GM03348 (cell line): ENCODE measurements at regions not wholly inside any gene's neighbourhood (a gene's known extent, or its start where the extent isn't known, plus 50 kb on each side); places are given as distances from the start of the nearest gene placed in this dataset.

Experiments used
- DNase-seq: peaks from one replicate; pipeline ENCODE4 v3.0.0; 2012; ENCODE audit warnings: low spot score

DNA sequence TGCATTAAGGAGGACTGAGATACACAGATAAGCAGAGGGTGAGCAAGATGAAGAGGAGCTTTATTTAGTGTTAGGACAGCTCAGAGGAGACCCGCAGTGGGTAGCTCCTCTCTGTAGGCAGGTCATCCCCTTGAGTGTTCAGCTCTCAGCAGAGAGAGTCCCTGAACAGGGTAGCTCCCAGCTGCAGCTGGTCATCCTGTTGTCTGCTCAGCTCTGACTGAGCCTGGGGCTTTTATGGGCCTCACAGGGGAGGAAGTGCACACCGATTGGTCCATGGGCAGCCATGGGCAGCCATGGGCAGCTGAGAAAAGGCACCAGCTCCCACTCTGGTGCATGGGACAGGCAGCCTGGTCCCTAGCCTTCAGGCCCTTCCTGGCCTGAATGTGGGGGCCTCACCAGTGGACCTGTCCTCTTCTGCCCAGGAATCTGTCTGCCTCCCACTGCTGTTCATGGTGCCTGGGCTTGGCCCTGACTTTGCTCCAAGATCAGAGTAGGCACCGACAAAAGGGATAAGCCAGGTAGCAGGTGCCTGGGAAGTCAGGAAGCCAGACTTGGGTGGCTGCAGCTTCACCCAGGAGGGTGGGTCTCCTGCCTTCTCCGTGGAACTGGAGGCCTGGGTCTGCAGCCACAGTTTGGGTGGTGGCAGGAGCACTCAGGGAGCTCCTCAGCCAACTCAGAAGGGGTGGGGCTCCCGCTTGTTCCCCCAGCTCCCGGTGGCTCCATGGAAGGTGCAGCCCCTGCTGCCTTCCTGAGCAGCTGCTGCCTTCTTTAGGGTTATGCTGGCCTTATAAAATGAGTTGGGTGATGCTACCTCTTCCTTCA is 54.7 kb downstream of the MYEOV start:
- no peak for DNase-seq

DNA sequence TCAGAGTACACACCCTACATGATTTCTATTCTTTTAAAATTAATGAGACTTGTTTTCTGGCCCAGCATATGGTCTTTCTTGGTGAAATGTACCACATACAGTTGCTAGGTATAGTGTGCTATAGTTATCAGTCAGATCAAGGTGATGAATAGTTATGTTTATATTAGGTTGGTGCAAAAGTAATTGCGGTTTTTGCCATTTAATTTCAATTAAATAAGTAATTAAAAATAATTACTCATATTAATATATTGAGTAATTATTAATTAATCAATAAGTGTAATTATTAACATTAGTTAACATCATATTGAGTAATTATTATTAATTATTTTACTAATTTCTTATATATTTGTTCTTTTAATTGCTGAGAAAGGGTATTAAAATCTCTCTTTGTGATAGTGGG is 56.1 kb downstream of the MYEOV start:
- no peak for DNase-seq

DNA sequence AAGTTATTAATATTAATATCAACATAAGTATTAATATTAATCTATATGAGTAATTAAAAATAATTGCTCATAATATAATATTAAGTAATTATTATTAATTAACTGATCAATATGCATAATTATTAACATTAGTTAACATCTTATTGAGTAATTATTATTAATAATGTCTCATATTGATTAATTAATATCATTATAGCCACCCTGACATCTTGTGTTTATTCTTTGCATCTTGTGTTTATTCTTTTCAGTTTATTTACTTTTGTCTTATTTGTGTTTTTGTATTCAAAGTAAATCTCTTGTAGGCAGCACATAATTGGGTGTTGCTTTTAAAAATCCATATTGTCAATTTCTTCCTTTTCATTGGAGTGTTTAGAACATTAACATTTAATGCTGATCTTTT is 56.6 kb downstream of the MYEOV start:
- no peak for DNase-seq

DNA sequence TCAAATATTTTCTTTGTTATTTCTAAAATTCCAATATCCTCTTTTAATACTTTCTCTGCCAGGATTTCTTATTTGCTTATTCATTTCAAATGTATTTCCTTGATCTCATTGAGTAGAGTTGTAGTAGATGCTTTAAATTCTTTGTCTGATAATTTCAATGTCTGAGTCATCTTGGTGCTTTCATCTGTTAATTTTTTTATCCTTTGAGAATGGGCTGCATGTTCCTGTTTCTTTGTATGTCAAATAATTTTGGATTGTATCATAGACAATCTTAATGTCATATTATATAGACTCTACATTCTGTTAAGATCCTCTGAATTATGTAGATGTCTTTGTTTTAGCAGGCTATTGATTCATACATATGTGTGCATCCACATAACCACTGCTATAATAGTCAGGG is 57.5 kb downstream of the MYEOV start:
- peak; percentile 64 for DNase-seq

DNA sequence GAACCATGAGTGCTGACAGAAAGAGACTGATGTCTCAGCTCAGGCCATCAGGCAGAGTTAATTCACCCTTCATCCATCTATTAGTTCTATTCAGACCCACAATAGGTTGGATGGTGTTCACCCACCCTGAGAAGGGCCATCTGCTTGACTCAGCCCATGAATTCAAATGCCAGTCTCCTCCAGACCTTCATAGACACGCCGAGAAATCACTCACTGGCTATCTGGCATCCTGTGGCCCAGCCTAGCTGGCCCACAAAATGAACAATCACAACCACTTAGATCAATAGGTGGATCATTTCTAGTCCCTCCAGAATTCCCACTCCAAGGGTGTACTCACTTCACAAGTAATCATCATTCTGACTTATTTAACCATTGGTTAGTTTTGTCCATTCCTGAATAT is 58.2 kb downstream of the MYEOV start:
- no peak for DNase-seq

DNA sequence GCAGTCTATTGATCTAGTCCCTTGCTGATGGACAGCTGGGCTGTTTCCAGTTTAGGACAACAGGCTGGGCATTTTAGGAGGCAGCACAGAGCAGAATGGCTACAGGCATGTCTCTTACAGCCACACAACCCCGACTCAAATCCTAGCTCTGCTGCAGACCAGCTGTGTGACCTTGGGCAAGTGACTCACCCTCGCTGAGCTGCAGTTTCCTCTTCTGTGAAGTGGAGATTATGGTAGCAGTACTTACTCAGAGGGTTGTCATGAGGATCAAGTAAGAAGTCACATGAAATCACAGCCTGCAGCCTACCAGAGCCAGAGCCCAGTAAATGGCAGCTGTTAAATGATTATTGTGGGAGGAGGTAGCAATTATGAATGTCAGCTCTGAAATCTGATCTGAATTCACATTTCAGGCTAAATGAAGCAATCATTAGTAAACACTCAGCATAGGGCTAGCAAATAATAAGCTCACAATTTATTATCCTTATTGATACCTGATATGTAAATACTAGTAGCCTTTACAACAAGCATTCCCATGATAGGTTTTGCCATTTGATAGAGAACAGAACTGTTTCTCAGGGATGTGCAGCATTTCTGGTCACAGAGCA is 58.9 kb downstream of the MYEOV start:
- peak; percentile 74 for DNase-seq

DNA sequence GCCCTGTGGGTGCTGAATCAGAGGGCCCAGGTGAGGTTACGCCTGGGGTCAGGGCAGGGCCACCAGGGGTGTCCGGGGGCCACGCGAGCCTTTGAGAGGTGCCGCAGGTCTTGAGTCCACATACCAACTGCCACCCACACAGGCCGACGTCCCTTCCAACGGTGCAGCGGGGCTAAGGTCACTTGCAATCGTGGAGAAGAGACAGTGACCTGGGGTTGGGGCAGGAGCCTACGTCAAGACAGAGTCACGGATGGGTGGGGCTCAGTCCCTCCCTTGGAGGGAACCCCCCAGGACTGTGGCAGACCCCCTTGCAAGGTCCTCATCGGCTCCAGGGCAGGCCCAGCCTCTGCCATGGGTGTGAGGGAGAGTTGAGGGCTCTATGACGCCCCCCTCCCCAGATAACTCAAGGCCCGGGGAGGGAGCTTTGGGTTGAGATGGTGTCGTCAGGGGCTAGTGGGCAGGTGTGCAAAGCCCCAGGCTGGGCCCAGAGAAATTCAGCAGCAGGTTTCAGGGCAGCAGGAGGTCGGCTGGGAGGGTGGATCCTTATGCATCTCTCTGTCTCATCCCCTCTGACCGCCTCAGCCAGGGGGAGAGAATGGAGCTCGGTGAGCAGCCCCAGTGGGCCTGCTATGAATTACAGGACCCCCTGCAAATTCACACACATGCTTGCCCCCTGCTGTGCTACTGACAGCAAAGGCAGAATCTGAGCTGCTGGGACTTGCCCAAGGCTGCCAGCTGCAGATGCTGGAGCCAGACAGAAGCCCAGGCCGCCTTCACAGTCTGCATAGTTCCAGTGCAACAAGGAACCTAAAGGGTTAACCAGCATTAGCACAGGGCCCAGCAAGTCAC is 60.0 kb downstream of the MYEOV start:
- no peak for DNase-seq

DNA sequence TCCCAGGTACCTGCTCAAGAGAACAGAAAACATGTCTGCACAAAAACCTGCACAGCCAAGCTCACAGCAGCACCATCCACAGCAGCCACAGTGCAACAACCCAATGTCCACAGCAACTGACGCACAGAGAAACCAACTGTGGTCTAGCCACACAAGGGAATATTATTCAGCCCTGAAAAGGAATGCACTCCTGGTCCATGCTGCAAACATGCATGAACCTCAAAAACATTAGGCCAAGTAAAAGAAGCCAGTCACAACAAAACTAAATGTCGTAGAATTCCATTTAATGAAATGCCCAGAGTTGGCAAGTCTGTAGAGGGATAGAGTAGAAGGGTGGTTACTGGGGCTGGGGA is 60.6 kb downstream of the MYEOV start:
- DNase-seq, result no peak

DNA sequence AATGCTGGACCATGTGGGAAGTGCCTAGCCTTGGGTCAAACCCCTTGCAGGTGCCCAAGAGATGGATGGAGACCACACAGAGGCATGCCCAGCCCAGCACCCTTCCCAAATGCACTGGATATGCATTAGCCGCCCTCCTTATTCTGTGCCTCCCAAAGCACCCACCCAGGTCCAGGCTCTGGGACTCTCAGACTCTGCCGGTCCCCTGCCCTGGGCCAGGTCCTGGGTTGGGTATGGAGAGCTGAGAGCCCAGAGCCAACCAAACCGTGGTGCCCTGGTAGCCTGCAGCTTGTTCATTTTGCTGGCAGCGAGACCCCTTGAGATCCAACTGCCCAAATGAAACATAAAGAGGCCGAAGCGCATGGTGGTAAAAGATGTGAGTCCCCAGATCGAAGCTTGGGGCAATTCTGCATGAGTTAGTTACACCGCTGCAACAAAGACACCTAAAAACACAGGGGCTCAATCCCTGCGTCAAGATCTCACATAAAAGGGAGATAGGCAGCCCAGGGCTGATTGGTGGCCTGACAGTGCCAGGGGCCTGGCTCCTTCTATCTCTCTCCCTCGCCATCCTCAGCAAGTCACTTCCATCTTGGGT is 61.5 kb downstream of the MYEOV start:
- DNase-seq, result no peak

DNA sequence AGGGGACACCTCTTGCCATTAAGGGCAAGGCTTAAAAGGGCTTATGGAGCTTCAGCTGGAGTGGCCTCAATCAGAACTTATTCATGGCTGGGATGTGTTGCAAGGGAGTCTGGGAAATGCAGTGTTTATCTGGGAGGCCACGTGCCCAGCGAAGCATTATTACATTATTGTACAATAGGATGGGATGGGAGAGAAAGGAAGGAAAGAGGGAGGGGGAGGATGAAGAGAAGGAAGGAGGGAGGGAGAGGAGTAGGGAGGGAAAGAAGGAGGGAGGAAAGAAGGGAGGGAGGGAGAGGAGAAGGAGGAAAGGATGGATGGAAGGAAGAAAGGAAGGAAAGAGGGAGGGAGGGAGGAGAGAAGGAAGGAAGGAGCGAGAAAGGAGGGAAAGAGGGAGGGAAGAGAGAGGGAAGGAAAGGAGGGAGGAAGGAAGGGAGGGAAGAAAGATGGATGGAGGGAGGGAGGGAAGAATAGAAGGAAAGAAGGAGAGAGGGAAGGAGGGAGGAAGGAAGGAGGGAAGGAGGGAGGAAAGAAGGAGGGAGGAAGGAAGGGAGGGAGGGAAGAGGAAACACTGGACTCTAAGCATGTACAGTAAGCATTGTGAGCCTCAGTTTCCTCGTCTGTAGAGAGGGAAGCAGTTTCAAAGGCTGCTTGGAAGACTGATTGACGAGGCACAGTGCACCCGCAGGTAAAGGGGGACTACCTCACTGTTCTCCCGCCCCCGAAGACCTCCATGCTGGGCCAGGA is 62.2 kb downstream of the MYEOV start:
- no peak for DNase-seq

DNA sequence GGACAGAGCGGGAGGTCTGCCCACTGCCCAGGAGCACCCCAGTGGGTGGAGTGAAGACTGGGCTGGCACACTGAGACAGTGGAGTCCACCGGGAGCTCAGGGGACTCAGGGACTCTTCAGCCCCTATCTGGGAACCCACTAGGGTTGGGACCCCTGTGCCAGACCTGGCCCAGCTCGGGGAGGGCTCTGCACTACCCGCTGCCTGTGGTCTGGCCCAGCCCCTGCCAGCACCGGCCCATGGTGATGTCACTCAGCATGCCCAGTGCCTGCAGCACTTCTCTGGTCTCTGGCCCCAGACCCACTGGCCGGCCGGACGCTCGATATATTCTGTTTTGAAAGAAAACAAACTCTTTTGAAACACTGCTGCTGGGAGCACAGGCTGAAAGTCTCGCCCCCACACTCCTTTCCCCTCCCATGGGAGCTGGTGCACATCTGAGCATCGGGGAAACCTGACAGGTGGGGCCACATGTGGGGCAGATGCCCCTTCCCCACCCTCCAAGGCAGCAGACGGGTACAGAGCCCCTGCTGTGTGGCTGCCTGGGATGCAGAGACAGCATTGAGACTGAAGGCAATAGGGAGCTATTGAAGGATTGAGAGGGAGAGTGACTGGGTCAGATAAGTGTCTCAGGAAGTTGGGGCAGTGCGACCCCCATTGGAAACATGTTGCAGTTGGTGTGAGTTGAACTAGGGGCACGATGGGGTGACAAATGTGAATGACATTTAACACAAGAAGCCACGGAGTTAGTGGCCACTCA is 62.9 kb downstream of the MYEOV start:
- DNase-seq, result no peak

DNA sequence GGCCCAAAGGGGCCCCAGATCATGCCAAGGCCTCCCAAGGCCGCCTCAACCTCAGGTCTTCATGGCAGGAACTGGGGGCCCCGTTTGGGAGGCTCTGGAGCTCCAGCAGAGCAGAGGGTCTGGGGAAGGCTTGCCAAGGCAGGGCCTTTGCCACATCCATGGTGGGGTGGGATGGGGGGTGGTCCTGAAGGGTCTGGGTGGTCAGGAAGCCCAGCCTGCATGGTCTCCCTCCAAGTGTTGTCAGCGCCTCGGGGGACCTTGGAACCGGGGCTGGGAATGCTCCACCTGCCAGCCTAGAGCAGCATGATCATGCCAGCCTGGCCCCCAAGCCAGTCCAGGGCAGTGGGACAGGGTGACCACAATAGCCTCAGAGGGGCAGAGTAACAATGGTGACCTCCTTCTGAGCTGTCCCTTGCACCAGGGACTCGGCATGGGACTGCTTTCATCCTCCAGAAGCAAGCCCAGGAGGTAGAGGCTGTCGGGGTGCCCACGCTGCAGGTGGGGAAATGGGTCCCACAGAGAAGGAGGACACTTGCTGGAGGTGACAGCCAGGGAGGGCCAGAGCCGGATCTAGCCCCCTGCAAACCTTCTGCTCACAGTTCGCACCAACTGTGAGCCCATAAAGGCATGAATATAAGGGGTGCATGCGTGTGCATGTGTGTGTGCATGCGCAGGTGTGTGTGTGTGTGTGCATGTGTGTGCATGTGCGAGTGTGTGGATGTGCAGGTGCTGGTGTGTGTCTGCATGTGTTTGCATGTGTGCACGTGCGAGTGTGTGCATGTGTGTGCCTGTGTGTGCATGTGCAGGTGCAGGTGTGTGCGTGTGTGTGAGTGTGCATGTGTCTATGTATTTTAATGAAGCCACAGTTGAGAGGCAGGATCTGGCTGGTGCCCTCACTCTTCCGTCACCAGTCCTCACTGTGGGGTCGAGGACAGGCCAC is 63.8 kb downstream of the MYEOV start:
- no peak for DNase-seq

DNA sequence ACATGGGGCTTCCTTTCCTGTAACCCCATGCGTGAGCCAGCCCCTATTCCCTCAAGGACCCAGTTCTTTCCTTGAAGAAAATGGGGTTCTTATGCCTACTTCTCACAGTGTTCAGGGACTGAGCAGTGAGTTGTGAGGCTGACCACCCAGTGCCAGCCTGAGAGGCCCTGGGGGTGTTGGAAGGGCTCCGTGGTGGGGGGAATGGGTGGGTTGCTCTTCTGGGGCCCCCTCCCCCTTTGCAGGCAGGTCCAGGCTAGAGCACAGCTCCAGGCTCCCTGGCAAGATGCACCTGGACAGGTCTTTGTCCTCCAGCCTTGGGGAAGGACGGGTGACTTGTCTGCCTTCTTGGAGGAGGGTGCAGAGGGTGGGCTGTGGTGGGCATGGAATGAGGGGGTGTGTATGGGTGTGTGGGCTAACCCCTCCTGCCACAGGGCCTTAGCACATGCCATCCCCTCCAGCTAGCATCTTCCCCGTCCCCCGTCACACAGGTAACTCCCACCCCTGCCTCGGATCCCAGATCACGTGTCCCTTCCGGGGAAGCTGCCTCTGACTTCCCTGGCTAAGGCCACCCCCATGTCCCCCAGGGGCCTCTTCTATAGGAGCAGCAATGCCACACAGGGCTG is 64.6 kb downstream of the MYEOV start:
- no peak for DNase-seq

DNA sequence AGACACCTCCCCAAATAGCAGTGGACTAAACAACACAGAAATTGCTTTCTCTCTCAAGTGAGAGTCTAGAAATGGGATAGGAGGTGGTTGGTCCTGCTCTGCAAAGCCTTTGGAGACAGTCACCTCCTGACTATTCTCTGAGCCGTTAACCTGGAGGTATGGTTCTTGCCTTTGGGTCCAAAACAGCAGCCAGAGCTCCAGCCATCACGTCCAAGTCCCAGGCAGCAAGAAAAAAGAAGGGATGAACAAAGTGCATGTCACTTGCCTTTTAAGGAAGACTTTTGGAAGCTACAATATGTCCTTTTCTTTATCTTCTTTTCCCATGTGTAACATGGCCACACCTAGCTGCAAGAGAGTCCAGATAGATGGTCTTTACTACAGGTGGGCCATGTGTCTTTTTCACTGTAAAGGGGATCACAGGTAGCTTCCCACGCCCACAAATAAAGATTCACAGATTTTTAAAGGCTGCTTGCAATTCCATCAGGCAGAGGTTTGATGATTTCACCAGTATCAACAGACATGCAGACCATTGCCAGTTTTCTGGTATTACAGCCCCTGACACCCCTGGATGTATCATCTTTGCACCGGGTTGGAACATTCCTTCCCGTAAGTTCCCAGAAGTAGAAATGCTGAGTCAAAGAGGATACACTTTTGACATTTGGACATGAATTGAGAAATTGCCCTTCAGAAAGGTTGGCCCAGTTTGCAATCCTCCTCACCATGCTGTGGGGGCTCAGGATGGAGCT is 66.0 kb downstream of the MYEOV start:
- DNase-seq, result no peak

DNA sequence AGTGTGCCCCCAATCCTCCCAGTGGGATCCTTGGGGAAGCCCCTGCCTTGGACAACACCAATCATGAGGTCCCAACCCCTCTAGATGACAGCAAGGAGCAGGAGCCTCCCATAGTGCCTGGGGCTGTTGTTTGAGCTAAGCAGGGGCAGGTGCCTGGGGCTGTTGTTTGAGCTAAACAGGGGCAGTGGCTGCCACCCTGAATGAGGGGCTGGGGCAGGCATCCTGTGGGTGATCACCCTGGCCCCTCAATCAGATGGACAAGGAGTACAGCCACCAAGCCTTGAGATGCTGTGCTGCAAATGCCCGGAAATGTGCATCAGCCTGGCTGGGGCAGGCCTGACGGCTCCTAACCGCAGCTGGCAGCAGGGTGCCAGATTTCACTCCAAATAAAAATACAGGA is 66.7 kb downstream of the MYEOV start:
- no peak for DNase-seq

DNA sequence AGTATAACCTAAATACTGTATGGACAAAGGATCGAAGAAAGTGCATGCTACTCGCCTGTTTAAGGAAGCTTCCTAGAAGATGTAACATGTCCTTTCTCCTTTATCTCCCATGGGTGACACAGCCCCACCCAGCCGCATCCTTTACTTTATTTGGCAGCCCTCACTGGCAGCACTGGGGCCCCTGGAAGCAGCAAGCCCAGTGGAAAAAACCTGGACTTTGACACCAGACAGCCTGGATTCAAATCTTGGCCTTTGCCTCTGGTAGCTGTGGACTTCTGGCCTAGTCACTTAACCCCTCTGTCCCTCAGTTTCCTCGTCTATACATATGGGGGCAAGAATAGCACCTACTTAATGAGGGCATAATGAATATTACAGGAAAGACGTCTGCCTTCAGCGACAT is 67.1 kb downstream of the MYEOV start:
- no peak for DNase-seq

DNA sequence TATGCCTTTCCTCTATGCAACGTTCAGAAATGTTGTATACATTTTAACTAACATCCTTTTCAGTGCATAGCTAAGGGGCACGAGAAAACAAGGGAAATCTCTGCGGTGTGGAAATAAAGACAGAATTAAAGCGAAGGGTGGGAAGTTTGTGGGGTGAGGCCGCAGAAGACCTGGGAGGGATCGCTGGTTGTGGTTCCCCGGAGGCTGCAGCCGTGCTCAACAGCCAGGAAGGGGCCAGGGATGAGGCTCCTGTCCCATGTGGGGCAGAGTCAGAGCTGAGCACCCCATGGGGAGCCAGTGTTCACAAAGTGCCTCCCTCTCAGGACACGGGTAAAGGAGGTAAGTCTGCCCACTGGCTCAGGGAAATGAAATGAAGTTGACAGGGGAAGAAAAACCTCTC is 67.5 kb downstream of the MYEOV start:
- no peak for DNase-seq

DNA sequence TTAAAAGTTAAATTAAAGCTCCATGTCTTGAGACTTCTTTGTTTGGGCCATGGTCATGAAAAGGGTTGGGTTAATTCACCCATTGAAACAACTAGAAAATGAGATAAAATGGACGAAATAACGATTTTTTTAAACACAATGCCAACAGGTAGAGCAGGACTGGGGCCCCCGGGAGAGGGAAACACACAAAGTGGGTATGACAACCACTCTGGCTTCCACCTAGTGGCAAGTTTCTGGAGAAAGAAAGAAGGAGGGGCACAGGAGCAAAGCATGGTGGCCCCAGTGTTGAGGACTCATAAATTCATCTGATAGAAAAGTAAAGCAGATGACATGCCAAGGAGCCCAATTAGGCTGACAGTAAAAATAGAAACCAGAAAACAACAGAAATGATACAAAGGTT is 68.4 kb downstream of the MYEOV start:
- no peak for DNase-seq

DNA sequence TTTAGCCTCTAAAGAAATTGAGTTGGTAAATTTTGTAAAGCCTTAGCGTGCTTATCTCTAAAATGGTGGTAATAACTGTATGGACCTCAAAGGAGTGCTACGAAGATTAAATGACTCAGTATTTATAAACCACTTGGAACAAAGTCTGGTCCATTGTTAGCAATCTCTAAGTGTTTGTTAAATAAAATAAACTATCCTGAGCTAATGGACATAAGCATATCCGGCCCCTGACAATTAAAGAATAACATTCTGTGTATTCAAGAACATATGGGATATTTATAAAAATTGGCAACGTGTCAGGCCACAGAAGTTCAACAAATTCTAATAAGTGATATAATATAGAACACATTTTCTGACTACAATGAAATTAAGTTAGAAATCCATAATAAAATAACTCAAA is 71.0 kb downstream of the MYEOV start:
- DNase-seq, result no peak
